Nephron (organoid): ENCODE measurements at regions not wholly inside any gene's neighbourhood (a gene's known extent, or its start where the extent isn't known, plus 50 kb on each side); places are given as distances from the start of the nearest gene placed in this dataset.

Experiments
- H3K27ac Mint-ChIP-seq, 3 experiments: 2 replicates each; pipeline ENCODE4 v1.8.0; 2020; ENCODE audit warnings: mixed read lengths in 3 of 3, mild to moderate bottlenecking in 2 of 3, moderate library complexity in 1 of 3
- H3K27me3 Mint-ChIP-seq: 2 replicates; pipeline ENCODE4 v1.8.0; 2021; ENCODE audit warnings: low read depth, mild to moderate bottlenecking, moderate library complexity, mixed read lengths
- H3K36me3 Mint-ChIP-seq: 2 replicates; pipeline ENCODE4 v1.8.0; 2020; ENCODE audit warnings: low read depth, mixed read lengths
- H3K4me1 Mint-ChIP-seq: 2 replicates; pipeline ENCODE4 v1.8.0; 2020; ENCODE audit warnings: mixed read lengths
- H3K4me3 Mint-ChIP-seq, 3 experiments: 2 replicates each; pipeline ENCODE4 v1.8.0; 2020; ENCODE audit warnings: mild to moderate bottlenecking in 3 of 3, mixed read lengths in 3 of 3, moderate library complexity in 2 of 3
- H3K9me3 Mint-ChIP-seq: 2 replicates; pipeline ENCODE4 v1.8.0; 2020; ENCODE audit warnings: mixed read lengths
- TF ChIP-seq, protein P1 (sequence below), 3 experiments: fragments of 200-600 bp; sonication (generic); IDR thresholded peaks; one replicate each; pipeline ENCODE4 v1.5.0; 2021; ENCODE audit warnings: antibody characterized with exemption in 3 of 3; ENCODE audit not compliant: unreplicated experiment in 3 of 3

DNA sequence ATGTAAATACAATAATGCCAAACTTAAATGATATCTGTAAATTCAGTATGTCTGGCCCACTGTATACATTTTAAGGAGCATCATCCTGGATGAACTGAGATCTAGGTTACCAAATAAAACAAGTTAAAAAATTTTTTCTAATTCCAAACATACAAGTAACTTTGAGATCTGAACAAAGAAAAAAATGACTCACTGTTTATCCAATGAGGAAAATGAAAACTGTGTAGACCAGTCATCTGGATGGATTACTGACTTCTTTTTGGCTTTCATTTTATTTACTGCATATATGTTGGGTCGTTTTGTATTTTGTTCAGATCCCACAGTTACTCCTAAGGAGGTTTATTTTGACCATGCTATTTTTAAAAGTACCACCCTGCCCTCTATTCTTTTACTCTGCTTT is 189.8 kb downstream of the RBM43 start:
- no peak overlapping the region for H3K27ac Mint-ChIP-seq

DNA sequence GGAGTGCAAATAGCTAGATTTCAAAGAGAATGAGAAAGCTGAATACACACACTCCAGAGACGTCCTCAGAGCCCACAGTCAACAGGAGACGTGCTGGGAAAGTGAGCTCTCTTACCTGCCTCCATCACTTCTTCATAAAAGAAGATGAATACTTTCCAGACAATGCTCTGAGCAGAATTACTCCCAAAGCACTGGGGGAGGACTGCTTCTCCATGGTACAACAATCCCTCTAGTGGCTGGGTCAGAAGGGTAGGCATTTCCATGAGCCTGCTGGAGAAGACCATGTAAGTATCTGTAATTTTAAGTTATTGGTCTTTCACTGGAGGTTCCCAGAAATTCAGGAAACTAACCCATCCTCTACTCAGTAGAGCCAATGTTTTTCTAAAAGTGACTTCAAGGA is 190.3 kb downstream of the RBM43 start:
- H3K36me3 Mint-ChIP-seq: no peaks in the 10 kb centered on the region
- no peak overlapping the region for H3K4me3 Mint-ChIP-seq
- TF ChIP-seq, protein P1, sequence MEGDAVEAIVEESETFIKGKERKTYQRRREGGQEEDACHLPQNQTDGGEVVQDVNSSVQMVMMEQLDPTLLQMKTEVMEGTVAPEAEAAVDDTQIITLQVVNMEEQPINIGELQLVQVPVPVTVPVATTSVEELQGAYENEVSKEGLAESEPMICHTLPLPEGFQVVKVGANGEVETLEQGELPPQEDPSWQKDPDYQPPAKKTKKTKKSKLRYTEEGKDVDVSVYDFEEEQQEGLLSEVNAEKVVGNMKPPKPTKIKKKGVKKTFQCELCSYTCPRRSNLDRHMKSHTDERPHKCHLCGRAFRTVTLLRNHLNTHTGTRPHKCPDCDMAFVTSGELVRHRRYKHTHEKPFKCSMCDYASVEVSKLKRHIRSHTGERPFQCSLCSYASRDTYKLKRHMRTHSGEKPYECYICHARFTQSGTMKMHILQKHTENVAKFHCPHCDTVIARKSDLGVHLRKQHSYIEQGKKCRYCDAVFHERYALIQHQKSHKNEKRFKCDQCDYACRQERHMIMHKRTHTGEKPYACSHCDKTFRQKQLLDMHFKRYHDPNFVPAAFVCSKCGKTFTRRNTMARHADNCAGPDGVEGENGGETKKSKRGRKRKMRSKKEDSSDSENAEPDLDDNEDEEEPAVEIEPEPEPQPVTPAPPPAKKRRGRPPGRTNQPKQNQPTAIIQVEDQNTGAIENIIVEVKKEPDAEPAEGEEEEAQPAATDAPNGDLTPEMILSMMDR (IDR thresholded peaks at IDR 0.05; ENCODE audit: unreplicated experiment in 3 of 3): peak; percentile 26 to 44 (median 38)
- H3K4me1 Mint-ChIP-seq: peaks cover 5% of the 10 kb centered on the region
- H3K27ac Mint-ChIP-seq: peak overlapping the region in 2 of 3 experiments; percentile 36 to 59
- no peaks in the 10 kb centered on the region for H3K27me3 Mint-ChIP-seq
- peaks cover 12% of the 10 kb centered on the region for H3K9me3 Mint-ChIP-seq

More for the DNA sequence above, 189.8 kb downstream of the RBM43 start:
- TF ChIP-seq, protein P1 (IDR thresholded peaks at IDR 0.05; ENCODE audit: unreplicated experiment in 3 of 3): no peak
- no peaks in the 10 kb centered on the region for H3K27me3 Mint-ChIP-seq
- H3K36me3 Mint-ChIP-seq: no peaks in the 10 kb centered on the region
- H3K9me3 Mint-ChIP-seq: peaks cover 15% of the 10 kb centered on the region
- peaks cover 5% of the 10 kb centered on the region for H3K4me1 Mint-ChIP-seq
- H3K4me3 Mint-ChIP-seq: no peak overlapping the region

DNA sequence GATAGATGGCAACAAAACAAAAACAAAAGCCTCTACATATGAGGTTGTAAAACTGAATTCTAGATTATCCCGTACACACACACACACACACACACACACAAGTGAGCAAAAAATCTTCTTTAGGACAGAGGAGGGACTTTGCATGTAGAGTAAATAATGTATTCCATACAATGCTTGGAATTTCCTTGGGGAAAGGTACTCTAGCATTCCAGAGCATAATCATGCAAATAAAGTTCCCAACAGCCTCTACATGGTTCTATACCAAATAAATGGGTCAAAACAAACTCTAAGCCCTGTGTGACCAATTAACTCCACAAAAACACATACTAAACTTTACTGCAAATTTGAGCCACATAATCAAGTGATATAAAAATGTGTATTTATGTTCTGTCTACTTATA is 191.4 kb downstream of the RBM43 start:
- no peak overlapping the region for H3K4me3 Mint-ChIP-seq
- peaks cover 5% of the 10 kb centered on the region for H3K4me1 Mint-ChIP-seq
- H3K27ac Mint-ChIP-seq: peak overlapping the region in 2 of 3 experiments; percentile 3 to 13
- TF ChIP-seq, protein P1 (IDR thresholded peaks at IDR 0.05; ENCODE audit: unreplicated experiment in 3 of 3): no peak
- H3K9me3 Mint-ChIP-seq: peaks cover 6% of the 10 kb centered on the region
- no peaks in the 10 kb centered on the region for H3K36me3 Mint-ChIP-seq
- H3K27me3 Mint-ChIP-seq: no peaks in the 10 kb centered on the region

DNA sequence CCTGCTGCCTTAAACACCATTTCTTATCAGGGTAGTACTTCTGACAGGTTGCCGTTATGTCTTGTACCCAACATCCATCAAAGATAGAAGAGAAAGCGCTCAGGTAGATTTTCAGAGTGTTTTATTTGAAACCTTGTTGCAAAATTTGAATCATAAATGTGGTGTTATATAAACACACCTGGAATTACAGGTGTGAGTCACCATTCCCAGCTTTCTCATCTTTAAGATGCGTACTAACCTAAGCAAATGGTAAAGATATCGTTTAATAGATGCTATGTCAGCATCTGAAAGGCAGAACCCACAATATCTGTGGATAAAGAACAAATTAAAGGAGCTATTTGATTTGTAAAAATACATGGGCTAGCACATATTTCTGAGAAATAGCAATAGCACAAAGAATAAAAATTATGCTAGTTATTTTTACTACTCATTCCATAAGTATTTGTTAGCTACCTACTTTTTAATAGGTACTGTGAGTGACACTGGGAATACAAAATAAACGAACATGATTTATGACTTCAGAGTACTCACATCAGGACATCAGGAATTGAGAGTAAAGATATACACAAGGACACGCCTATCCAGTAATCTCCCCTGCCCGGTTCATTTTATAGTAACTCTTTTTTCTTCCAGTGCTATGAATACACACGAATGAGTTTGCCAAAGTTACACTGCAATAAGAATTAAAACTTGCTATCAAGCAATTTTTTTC is 193.8 kb downstream of the RBM43 start:
- no peaks in the 10 kb centered on the region for H3K36me3 Mint-ChIP-seq
- H3K27me3 Mint-ChIP-seq: no peaks in the 10 kb centered on the region
- peaks cover 5% of the 10 kb centered on the region for H3K4me1 Mint-ChIP-seq
- H3K4me3 Mint-ChIP-seq: no peak overlapping the region
- no peaks in the 10 kb centered on the region for H3K9me3 Mint-ChIP-seq
- TF ChIP-seq, protein P1 (IDR thresholded peaks at IDR 0.05; ENCODE audit: unreplicated experiment in 3 of 3): no peak
- no peak overlapping the region for H3K27ac Mint-ChIP-seq

DNA sequence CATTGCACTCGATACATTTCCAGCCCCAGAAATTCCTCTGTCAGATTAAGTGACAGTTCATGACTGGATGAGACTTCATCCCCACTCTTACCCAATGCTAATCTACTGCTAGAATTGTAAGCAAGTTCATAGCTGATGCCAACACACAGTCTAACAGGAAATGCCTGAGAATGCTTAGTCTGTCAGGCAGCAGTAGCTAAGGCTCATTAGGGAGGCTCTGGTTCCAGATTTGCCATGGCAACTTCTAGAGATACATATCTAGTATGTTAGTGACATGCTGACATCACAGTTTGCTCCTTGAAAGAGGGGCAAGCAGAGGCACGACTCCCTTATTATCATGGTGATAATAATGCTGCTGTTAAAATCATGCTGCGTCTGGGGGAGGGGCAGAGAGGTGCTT is 198.4 kb downstream of the RBM43 start:
- H3K4me1 Mint-ChIP-seq: no peaks in the 10 kb centered on the region
- TF ChIP-seq, protein P1 (IDR thresholded peaks at IDR 0.05; ENCODE audit: unreplicated experiment in 3 of 3): no peak
- H3K27ac Mint-ChIP-seq: no peak overlapping the region
- no peak overlapping the region for H3K4me3 Mint-ChIP-seq
- no peaks in the 10 kb centered on the region for H3K27me3 Mint-ChIP-seq
- peaks cover 3% of the 10 kb centered on the region for H3K9me3 Mint-ChIP-seq
- H3K36me3 Mint-ChIP-seq: no peaks in the 10 kb centered on the region

DNA sequence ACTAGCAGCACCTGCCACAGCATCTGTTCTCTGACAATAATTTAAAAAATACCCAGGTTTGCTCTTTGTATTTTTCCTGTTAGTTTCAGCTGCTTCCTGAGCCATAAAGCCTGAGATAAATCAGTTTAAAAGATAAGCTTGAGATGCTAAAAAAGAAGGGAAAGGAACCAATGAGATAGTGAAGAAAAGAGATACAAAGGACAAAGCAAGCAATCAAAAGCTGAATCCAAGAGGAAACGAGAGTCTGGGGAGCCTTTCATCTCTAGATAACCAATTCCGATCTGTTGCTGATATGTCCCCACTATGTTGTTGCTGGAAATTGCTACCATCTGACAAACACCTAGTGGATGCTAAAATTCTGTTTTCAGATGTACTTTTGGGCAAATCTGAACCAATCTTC is 201.4 kb downstream of the RBM43 start:
- TF ChIP-seq, protein P1 (IDR thresholded peaks at IDR 0.05; ENCODE audit: unreplicated experiment in 3 of 3): no peak
- H3K27me3 Mint-ChIP-seq: no peaks in the 10 kb centered on the region
- no peak overlapping the region for H3K4me3 Mint-ChIP-seq
- H3K9me3 Mint-ChIP-seq: peaks cover 3% of the 10 kb centered on the region
- H3K4me1 Mint-ChIP-seq: peaks cover 4% of the 10 kb centered on the region
- H3K27ac Mint-ChIP-seq: no peak overlapping the region
- no peaks in the 10 kb centered on the region for H3K36me3 Mint-ChIP-seq
